Endodermal cell (in vitro differentiated cells): ENCODE measurements at regions not wholly inside any gene's neighbourhood (a gene's known extent, or its start where the extent isn't known, plus 50 kb on each side); places are given as distances from the start of the nearest gene placed in this dataset.

Experiments
- DNase-seq: peaks from one replicate; pipeline ENCODE4 v3.0.0-alpha.2; 2017
- H3K27ac ChIP-seq: 2 replicates; pipeline ENCODE4 v1.5.1; 2013; ENCODE audit warnings: mild to moderate bottlenecking, low read depth, low read length, moderate library complexity
- H3K27me3 ChIP-seq: 2 replicates; pipeline ENCODE4 v1.6.1; 2013; ENCODE audit warnings: mild to moderate bottlenecking, low read length, moderate library complexity; ENCODE audit not compliant: insufficient read depth, control insufficient read depth, poor library complexity, severe bottlenecking
- H3K36me3 ChIP-seq: 2 replicates; pipeline ENCODE4 v1.7.0; 2013; ENCODE audit warnings: mild to moderate bottlenecking, low read length, moderate library complexity; ENCODE audit not compliant: control insufficient read depth, insufficient read depth
- H3K4me1 ChIP-seq: one replicate; pipeline ENCODE4 v1.7.0; 2013; ENCODE audit warnings: low read length; ENCODE audit not compliant: control insufficient read depth, insufficient read depth
- H3K4me3 ChIP-seq: 2 replicates; pipeline ENCODE4 v1.5.1; 2013; ENCODE audit warnings: mild to moderate bottlenecking, low read length, moderate library complexity
- H3K9ac ChIP-seq: 2 replicates; pipeline ENCODE4 v1.6.1; 2013; ENCODE audit warnings: mild to moderate bottlenecking, low read length, moderate library complexity; ENCODE audit not compliant: poor library complexity, severe bottlenecking; ENCODE audit errors: extremely low read depth
- H3K9me3 ChIP-seq: 2 replicates; pipeline ENCODE4 v1.6.1; 2013; ENCODE audit warnings: mild to moderate bottlenecking, low read length, moderate library complexity; ENCODE audit not compliant: control insufficient read depth
- H3K27ac Mint-ChIP-seq: 2 replicates; pipeline ENCODE4 v1.8.0; 2020; ENCODE audit warnings: mixed read lengths
- H3K27me3 Mint-ChIP-seq: 2 replicates; pipeline ENCODE4 v1.8.0; 2021; ENCODE audit warnings: mild to moderate bottlenecking, mixed read lengths; ENCODE audit not compliant: insufficient read depth
- H3K36me3 Mint-ChIP-seq: 2 replicates; pipeline ENCODE4 v1.8.0; 2020; ENCODE audit warnings: low read depth, mixed read lengths
- H3K4me1 Mint-ChIP-seq: 2 replicates; pipeline ENCODE4 v1.8.0; 2020; ENCODE audit warnings: mixed read lengths
- H3K4me3 Mint-ChIP-seq: 2 replicates; pipeline ENCODE4 v1.8.0; 2020; ENCODE audit warnings: mild to moderate bottlenecking, moderate library complexity, mixed read lengths
- H3K9me3 Mint-ChIP-seq: 2 replicates; pipeline ENCODE4 v1.8.0; 2020; ENCODE audit warnings: mild to moderate bottlenecking, mixed read lengths
- WGBS, 2 experiments: methylation state at CpG; one replicate each; pipeline versions ENCODE4 v1.1.5 to v1.1.7; 2013; ENCODE audit warnings: missing lambda C conversion rate in 2 of 2, mixed read lengths in 1 of 2; ENCODE audit not compliant: insufficient coverage in 1 of 2, insufficient read length in 1 of 2; 5-methylcytosine and 5-hydroxymethylcytosine counted together
- TF ChIP-seq, protein P1 (sequence below): fragments of 200-600 bp; sonication (generic); conservative IDR thresholded peaks from 2 replicates; pipeline ENCODE4 v1.5.0; 2021; ENCODE audit warnings: antibody characterized with exemption, mild to moderate bottlenecking

DNA sequence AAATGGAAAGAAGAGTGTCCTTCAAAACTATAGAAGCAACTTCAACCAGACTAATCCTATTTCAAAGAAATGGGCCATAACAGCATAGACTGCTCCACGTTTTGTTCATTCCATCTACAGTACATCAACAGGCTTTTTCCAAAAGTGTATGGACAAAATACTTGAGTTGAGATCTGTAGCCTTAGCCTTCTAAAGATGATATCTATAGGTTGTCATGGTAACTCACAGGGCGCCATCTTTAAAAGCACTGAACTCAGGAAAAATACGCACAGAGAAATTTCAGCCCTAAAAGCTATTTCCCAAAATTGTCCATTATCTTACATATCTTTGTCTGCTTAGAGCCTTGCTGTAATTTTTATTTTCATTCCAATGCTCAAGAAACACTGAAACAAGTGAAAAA is 439.4 kb upstream of the NBEA start:
- Histone ChIP-seq H3K27me3 (no peaks in the 10 kb centered on the region), H3K4me3 (no peak overlapping the region), H3K36me3 (no peaks in the 10 kb centered on the region), H3K27ac (no peak overlapping the region), H3K9me3 (no peaks in the 10 kb centered on the region), H3K9ac (no peak overlapping the region), H3K4me1 (no peaks in the 10 kb centered on the region)
- no peak for DNase-seq
- Mint-ChIP-seq H3K27ac (no peak overlapping the region), H3K27me3 (no peaks in the 10 kb centered on the region), H3K4me3 (no peak overlapping the region), H3K9me3 (peaks cover 5% of the 10 kb centered on the region), H3K36me3 (no peaks in the 10 kb centered on the region), H3K4me1 (no peaks in the 10 kb centered on the region)
- TF ChIP-seq, protein P1, sequence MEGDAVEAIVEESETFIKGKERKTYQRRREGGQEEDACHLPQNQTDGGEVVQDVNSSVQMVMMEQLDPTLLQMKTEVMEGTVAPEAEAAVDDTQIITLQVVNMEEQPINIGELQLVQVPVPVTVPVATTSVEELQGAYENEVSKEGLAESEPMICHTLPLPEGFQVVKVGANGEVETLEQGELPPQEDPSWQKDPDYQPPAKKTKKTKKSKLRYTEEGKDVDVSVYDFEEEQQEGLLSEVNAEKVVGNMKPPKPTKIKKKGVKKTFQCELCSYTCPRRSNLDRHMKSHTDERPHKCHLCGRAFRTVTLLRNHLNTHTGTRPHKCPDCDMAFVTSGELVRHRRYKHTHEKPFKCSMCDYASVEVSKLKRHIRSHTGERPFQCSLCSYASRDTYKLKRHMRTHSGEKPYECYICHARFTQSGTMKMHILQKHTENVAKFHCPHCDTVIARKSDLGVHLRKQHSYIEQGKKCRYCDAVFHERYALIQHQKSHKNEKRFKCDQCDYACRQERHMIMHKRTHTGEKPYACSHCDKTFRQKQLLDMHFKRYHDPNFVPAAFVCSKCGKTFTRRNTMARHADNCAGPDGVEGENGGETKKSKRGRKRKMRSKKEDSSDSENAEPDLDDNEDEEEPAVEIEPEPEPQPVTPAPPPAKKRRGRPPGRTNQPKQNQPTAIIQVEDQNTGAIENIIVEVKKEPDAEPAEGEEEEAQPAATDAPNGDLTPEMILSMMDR = no peak
- 94 to 100% methylated on average over 3 of the region's 3 CpGs for WGBS, 2 experiments

GRCh38 chr13:34506796-34507195 is 435.3 kb upstream of the NBEA start:
- Histone ChIP-seq H3K4me1 (no peaks in the 10 kb centered on the region), H3K9me3 (no peaks in the 10 kb centered on the region), H3K9ac (no peak overlapping the region), H3K27ac (no peak overlapping the region), H3K36me3 (no peaks in the 10 kb centered on the region), H3K27me3 (no peaks in the 10 kb centered on the region), H3K4me3 (no peak overlapping the region)
- TF ChIP-seq, protein P1 = no peak
- Mint-ChIP-seq H3K36me3 (no peaks in the 10 kb centered on the region), H3K9me3 (no peaks in the 10 kb centered on the region), H3K27ac (no peak overlapping the region), H3K4me1 (no peaks in the 10 kb centered on the region), H3K27me3 (no peaks in the 10 kb centered on the region), H3K4me3 (no peak overlapping the region)
- WGBS, 2 experiments = 89 to 94% methylated on average over 3 of the region's 3 CpGs
- DNase-seq = no peak

DNA sequence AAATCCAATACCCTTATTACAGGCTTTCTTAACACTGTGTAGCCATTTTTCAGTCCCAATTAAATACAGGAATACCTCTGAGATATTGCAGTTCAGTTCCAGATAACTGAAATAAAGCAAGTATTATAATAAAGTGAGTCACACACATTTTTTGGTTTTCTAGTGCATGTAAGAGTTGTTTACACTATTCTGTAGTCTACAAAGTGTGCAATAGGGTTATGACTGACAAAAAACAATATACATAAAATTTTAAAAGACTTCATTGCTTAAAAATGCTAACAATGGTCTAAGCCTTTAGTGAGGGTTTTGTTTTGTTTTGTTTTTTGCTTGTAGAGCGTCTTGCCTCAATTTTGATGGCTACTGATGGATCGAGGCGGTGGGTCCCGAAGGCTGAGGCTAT is 434.4 kb upstream of the NBEA start:
- no peaks in the 10 kb centered on the region for H3K9me3 ChIP-seq
- no peaks in the 10 kb centered on the region for H3K27me3 ChIP-seq
- Mint-ChIP-seq H3K27me3 (no peaks in the 10 kb centered on the region), H3K4me3 (no peak overlapping the region), H3K4me1 (no peaks in the 10 kb centered on the region), H3K27ac (no peak overlapping the region), H3K36me3 (no peaks in the 10 kb centered on the region), H3K9me3 (no peaks in the 10 kb centered on the region)
- no peak for DNase-seq
- no peak overlapping the region for H3K27ac ChIP-seq
- no peak overlapping the region for H3K4me3 ChIP-seq
- H3K4me1 ChIP-seq = no peaks in the 10 kb centered on the region
- H3K36me3 ChIP-seq = no peaks in the 10 kb centered on the region
- H3K9ac ChIP-seq = no peak overlapping the region
- whole genome bisulfite sequencing, 2 experiments = 99% methylated on average over 4 of the region's 4 CpGs; no CpG with 5 or more reads in 1 of the 2 experiments
- TF ChIP-seq, protein P1 = no peak
